Calu3 (cell line): ENCODE measurements at regions not wholly inside any gene's neighbourhood (a gene's known extent, or its start where the extent isn't known, plus 50 kb on each side); places are given as distances from the start of the nearest gene placed in this dataset.

Experiments
- BruUV-seq: library from RNA; stranded (reverse); fragments of 400-500 nt; replicated peaks from 2 replicates; lab custom pipeline; 2021; lab: Mats Ljungman, UMichigan
- CTCF ChIA-PET: fragments of 300-600 bp; sonication (Branson Sonifier 250); formaldehyde crosslinking; loops from one replicate; lab custom pipeline; 2022; ENCODE audit warnings: antibody characterized with exemption; lab: Charles Lee
- DNase-seq: peaks from one replicate; pipeline ENCODE4 v3.0.0; 2022
- H3K27ac Mint-ChIP-seq: one replicate; pipeline ENCODE4 v1.8.0; 2022; ENCODE audit warnings: mixed read lengths; ENCODE audit not compliant: unreplicated experiment
- H3K27me3 Mint-ChIP-seq: one replicate; pipeline ENCODE4 v1.8.0; 2022; ENCODE audit warnings: mixed read lengths; ENCODE audit not compliant: unreplicated experiment
- H3K36me3 Mint-ChIP-seq: one replicate; pipeline ENCODE4 v1.8.0; 2022; ENCODE audit warnings: mild to moderate bottlenecking, moderate library complexity, mixed read lengths; ENCODE audit not compliant: insufficient read depth, unreplicated experiment
- H3K4me1 Mint-ChIP-seq: one replicate; pipeline ENCODE4 v1.8.0; 2022; ENCODE audit warnings: mild to moderate bottlenecking, low read depth, mixed read lengths; ENCODE audit not compliant: unreplicated experiment
- H3K4me3 Mint-ChIP-seq: one replicate; pipeline ENCODE4 v1.8.0; 2022; ENCODE audit warnings: mild to moderate bottlenecking, low read depth, moderate library complexity, mixed read lengths; ENCODE audit not compliant: unreplicated experiment
- H3K9me3 Mint-ChIP-seq: one replicate; pipeline ENCODE4 v1.8.0; 2022; ENCODE audit warnings: low read depth, mixed read lengths; ENCODE audit not compliant: unreplicated experiment
- intact Hi-C: fragments of 100-400 bp; cut with micrococcal nuclease; formaldehyde crosslinking; loops from one replicate; pipeline ENCODE4 v1.10.0; 2022; ENCODE audit not compliant: unreplicated experiment
- TF ChIP-seq, protein P1 (sequence below): fragments of 200-600 bp; IDR thresholded peaks from one replicate; pipeline ENCODE4 v1.8.0; 2022; ENCODE audit warnings: antibody characterized with exemption; ENCODE audit not compliant: unreplicated experiment

DNA sequence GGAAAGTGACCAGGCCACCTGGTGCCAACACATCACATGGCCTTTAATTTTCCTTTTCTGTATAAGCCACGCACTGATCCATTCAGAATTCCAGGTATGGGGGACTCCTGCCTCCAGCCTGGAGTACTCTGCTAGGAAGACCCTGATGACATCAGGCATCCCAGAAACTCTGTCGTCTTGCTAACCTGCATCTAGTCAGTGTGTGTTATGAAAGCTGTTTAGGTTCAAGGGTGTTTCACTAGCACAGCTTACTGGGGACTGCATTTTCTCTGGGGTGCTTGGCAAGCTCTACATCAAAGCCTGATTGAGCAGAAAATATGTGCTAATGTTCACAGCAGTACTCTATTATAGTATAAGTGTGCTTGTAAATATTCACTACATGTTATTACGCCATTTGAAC, 100.6 kb upstream of the MGMT start:
- DNase-seq = no peak
- TF ChIP-seq, protein P1, sequence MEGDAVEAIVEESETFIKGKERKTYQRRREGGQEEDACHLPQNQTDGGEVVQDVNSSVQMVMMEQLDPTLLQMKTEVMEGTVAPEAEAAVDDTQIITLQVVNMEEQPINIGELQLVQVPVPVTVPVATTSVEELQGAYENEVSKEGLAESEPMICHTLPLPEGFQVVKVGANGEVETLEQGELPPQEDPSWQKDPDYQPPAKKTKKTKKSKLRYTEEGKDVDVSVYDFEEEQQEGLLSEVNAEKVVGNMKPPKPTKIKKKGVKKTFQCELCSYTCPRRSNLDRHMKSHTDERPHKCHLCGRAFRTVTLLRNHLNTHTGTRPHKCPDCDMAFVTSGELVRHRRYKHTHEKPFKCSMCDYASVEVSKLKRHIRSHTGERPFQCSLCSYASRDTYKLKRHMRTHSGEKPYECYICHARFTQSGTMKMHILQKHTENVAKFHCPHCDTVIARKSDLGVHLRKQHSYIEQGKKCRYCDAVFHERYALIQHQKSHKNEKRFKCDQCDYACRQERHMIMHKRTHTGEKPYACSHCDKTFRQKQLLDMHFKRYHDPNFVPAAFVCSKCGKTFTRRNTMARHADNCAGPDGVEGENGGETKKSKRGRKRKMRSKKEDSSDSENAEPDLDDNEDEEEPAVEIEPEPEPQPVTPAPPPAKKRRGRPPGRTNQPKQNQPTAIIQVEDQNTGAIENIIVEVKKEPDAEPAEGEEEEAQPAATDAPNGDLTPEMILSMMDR = no peak
- Mint-ChIP-seq H3K36me3 (no peaks in the 10 kb centered on the region), H3K4me3 (no peak overlapping the region), H3K27ac (no peak overlapping the region), H3K9me3 (peaks cover 8% of the 10 kb centered on the region), H3K27me3 (peaks cover 15% of the 10 kb centered on the region), H3K4me1 (no peaks in the 10 kb centered on the region)
- intact Hi-C loops = no loop called here
- BruUV-seq = no TSS peak
- CTCF ChIA-PET = no interaction called here

DNA sequence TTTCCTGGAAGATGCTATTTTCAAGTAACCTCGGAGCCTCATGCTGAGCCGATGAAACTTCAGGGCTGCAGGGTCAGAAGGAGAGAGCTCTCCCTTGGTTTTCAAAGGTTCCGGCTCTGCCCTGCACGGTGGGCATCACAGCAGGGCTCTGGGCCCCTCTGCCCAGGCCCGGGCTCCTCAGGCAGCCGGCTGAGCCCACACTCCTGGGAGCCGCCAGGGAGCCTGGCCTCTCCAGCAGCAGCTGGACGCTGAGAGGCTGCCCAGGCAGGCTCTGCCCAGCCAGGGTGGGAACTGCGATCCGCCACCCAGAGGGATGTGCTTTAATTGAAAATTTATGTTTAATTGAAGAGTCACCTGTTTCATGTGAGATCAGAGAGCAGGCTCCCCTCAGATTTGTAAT, 97.5 kb upstream of the MGMT start:
- Mint-ChIP-seq H3K36me3 (no peaks in the 10 kb centered on the region), H3K27ac (no peak overlapping the region), H3K4me3 (no peak overlapping the region), H3K27me3 (no peaks in the 10 kb centered on the region), H3K4me1 (no peaks in the 10 kb centered on the region), H3K9me3 (peaks cover 3% of the 10 kb centered on the region)
- BruUV-seq = no TSS peak
- TF ChIP-seq, protein P1 = no peak
- CTCF ChIA-PET = no interaction called here
- DNase-seq = no peak
- intact Hi-C loops = no loop called here

DNA sequence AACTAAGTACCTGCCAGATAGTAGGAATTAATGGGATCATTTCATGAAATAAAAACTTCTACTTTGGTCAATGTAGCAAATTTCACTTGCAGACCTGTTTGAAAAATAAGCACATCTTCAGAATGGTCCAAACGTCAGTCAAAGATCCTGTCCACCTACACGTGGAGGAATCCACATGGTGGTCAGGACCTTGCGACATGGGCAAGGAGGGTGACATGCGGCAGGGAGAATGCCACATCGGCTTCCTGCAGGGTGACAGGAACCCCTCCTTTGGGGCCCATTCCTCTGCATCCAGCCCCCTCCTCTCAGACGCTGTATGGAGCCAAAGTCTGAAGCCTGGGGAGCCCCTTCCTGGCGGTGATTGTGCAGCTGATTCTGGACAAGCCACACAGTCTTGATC, 95.5 kb upstream of the MGMT start:
- no peak for DNase-seq
- H3K4me3 Mint-ChIP-seq = no peak overlapping the region
- BruUV-seq = no TSS peak
- no peaks in the 10 kb centered on the region for H3K36me3 Mint-ChIP-seq
- H3K4me1 Mint-ChIP-seq = no peaks in the 10 kb centered on the region
- H3K27me3 Mint-ChIP-seq = no peaks in the 10 kb centered on the region
- CTCF ChIA-PET = no interaction called here
- H3K9me3 Mint-ChIP-seq = peaks cover 3% of the 10 kb centered on the region
- intact Hi-C loops = no loop called here
- no peak overlapping the region for H3K27ac Mint-ChIP-seq
- TF ChIP-seq, protein P1 = no peak

DNA sequence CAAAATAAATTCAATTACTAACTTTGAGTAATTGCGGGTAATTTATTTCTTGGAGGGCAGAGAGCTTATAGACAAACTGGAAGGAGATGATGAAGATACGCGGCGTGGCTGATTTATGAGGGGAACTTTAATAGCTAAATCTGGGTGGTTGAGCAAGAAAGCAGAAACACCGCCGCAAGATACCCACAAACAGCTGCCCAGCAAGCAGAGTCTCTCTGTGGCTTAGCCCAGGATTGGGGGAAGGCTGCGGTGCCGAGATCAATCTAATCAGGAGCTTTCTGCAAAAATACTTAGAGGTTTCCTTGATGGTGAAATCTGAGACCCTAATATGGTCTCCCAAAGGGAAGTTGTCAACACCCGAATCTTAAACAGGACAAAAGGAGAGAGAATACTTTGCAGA, 94.9 kb upstream of the MGMT start:
- H3K4me3 Mint-ChIP-seq = no peak overlapping the region
- no peaks in the 10 kb centered on the region for H3K36me3 Mint-ChIP-seq
- DNase-seq = no peak
- no peaks in the 10 kb centered on the region for H3K27me3 Mint-ChIP-seq
- H3K27ac Mint-ChIP-seq = no peak overlapping the region
- no peaks in the 10 kb centered on the region for H3K4me1 Mint-ChIP-seq
- CTCF ChIA-PET = no interaction called here
- TF ChIP-seq, protein P1 = no peak
- no TSS peak for BruUV-seq
- intact Hi-C loops = no loop called here
- peaks cover 3% of the 10 kb centered on the region for H3K9me3 Mint-ChIP-seq
